ENCODE measurements at regions not wholly inside any gene's neighbourhood (a gene's known extent, or its start where the extent isn't known, plus 50 kb on each side); places are given as distances from the start of the nearest gene placed in this dataset.

GRCh38 chr9:129237164-129237611, 59.1 kb upstream of the IER5L start:
- ATAC-seq: peak; percentile 10 to 68
- peak in 2 of 3 donors; percentile 35 to 47 for DNase-seq

GRCh38 chr9:129236441-129237145, 58.5 kb upstream of the IER5L start:
- H3K4me1 ChIP-seq (ENCODE audit: control insufficient read depth, insufficient read depth, low read length): no peaks in the 10 kb centered on the region
- no peaks in the 10 kb centered on the region for H3K27me3 ChIP-seq (ENCODE audit: control insufficient read depth, insufficient read depth)
- DNase-seq: peak in 2 of 3 donors; percentile 7 to 30
- H3K4me3 ChIP-seq (ENCODE audit: low read length): no peak overlapping the region
- intact Hi-C loops (cut with DNase I): no loop called here
- H3K27ac ChIP-seq (ENCODE audit: low read length): no peak overlapping the region
- no peaks in the 10 kb centered on the region for H3K9me3 ChIP-seq (ENCODE audit: control insufficient read depth, low read length)
- WGBS: 70% methylated on average over 15 of the region's 15 CpGs
- ATAC-seq: peak in 1 of 2 donors; percentile 20

More at GRCh38 chr9:129237164-129237611, 59.1 kb upstream of the IER5L start:
- WGBS: 29% methylated on average over 13 of the region's 13 CpGs
- Histone ChIP-seq H3K27me3 (ENCODE audit: control insufficient read depth, insufficient read depth) (no peaks in the 10 kb centered on the region), H3K27ac (ENCODE audit: low read length) (no peak overlapping the region), H3K4me3 (ENCODE audit: low read length) (no peak overlapping the region), H3K4me1 (ENCODE audit: control insufficient read depth, insufficient read depth, low read length) (no peaks in the 10 kb centered on the region), H3K9me3 (ENCODE audit: control insufficient read depth, low read length) (no peaks in the 10 kb centered on the region)
- intact Hi-C loops (cut with DNase I): no loop called here

GRCh38 chr9:129235931-129236331, 57.9 kb upstream of the IER5L start:
- Histone ChIP-seq H3K9me3 (ENCODE audit: control insufficient read depth, low read length) (no peaks in the 10 kb centered on the region), H3K27me3 (ENCODE audit: control insufficient read depth, insufficient read depth) (no peaks in the 10 kb centered on the region), H3K27ac (ENCODE audit: low read length) (no peak overlapping the region), H3K4me3 (ENCODE audit: low read length) (no peak overlapping the region), H3K4me1 (ENCODE audit: control insufficient read depth, insufficient read depth, low read length) (no peaks in the 10 kb centered on the region)
- 80% methylated on average over 7 of the region's 7 CpGs for WGBS
- DNase-seq (peak in 2 of 3 donors; percentile 11 to 53), ATAC-seq (peak in 1 of 2 donors; percentile 10)
- intact Hi-C loops (cut with DNase I): no loop called here

- intact Hi-C loops (cut with DNase I): no loop called here
- WGBS: 93% methylated on average over 18 of the region's 18 CpGs
- no peaks in the 10 kb centered on the region for H3K9me3 ChIP-seq (ENCODE audit: control insufficient read depth, low read length)
- no peak overlapping the region for H3K4me3 ChIP-seq (ENCODE audit: low read length)
- ATAC-seq (no peak), DNase-seq (peak in 2 of 3 donors; percentile 11 to 31)
- no peaks in the 10 kb centered on the region for H3K27me3 ChIP-seq (ENCODE audit: control insufficient read depth, insufficient read depth)
- no peak overlapping the region for H3K27ac ChIP-seq (ENCODE audit: low read length)
- no peaks in the 10 kb centered on the region for H3K4me1 ChIP-seq (ENCODE audit: control insufficient read depth, insufficient read depth, low read length)
These were observed 57.2 kb upstream of the IER5L start for GRCh38 chr9:129235041-129235930.

GRCh38 chr9:129234491-129234890, 56.4 kb upstream of the IER5L start:
- intact Hi-C loops (cut with DNase I): no loop called here
- 72% methylated on average over 4 of the region's 4 CpGs for WGBS
- no peak overlapping the region for H3K27ac ChIP-seq (ENCODE audit: low read length)
- H3K9me3 ChIP-seq (ENCODE audit: control insufficient read depth, low read length): no peaks in the 10 kb centered on the region
- no peak overlapping the region for H3K4me3 ChIP-seq (ENCODE audit: low read length)
- ATAC-seq: no peak
- no peaks in the 10 kb centered on the region for H3K27me3 ChIP-seq (ENCODE audit: control insufficient read depth, insufficient read depth)
- H3K4me1 ChIP-seq (ENCODE audit: control insufficient read depth, insufficient read depth, low read length): no peaks in the 10 kb centered on the region
- DNase-seq: peak in 1 of 3 donors; percentile 5

GRCh38 chr9:129232839-129233591, 55.0 kb upstream of the IER5L start:
- intact Hi-C loops (cut with DNase I): no loop called here
- H3K9me3 ChIP-seq (ENCODE audit: control insufficient read depth, low read length): no peaks in the 10 kb centered on the region
- no peaks in the 10 kb centered on the region for H3K27me3 ChIP-seq (ENCODE audit: control insufficient read depth, insufficient read depth)
- no peak overlapping the region for H3K4me3 ChIP-seq (ENCODE audit: low read length)
- no peak overlapping the region for H3K27ac ChIP-seq (ENCODE audit: low read length)
- ATAC-seq (no peak), DNase-seq (peak in 1 of 3 donors; percentile 4)
- H3K4me1 ChIP-seq (ENCODE audit: control insufficient read depth, insufficient read depth, low read length): no peaks in the 10 kb centered on the region
- WGBS: 89% methylated on average over 1 of the region's 1 CpG

- Histone ChIP-seq H3K4me1 (ENCODE audit: control insufficient read depth, insufficient read depth, low read length) (no peaks in the 10 kb centered on the region), H3K27me3 (ENCODE audit: control insufficient read depth, insufficient read depth) (no peaks in the 10 kb centered on the region), H3K9me3 (ENCODE audit: control insufficient read depth, low read length) (no peaks in the 10 kb centered on the region), H3K4me3 (ENCODE audit: low read length) (no peak overlapping the region), H3K27ac (ENCODE audit: low read length) (no peak overlapping the region)
- intact Hi-C loops (cut with DNase I): no loop called here
- ATAC-seq (no peak), DNase-seq (peak in 1 of 3 donors; percentile 9)
- WGBS: 91% methylated on average over 9 of the region's 9 CpGs
These were observed 53.7 kb upstream of the IER5L start for GRCh38 chr9:129231759-129232158.

- Histone ChIP-seq H3K27me3 (ENCODE audit: control insufficient read depth, insufficient read depth) (no peaks in the 10 kb centered on the region), H3K9me3 (ENCODE audit: control insufficient read depth, low read length) (no peaks in the 10 kb centered on the region), H3K27ac (ENCODE audit: low read length) (no peak overlapping the region), H3K4me1 (ENCODE audit: control insufficient read depth, insufficient read depth, low read length) (no peaks in the 10 kb centered on the region), H3K4me3 (ENCODE audit: low read length) (no peak overlapping the region)
- peak in 1 of 3 donors; percentile 4 for DNase-seq
- no peak for ATAC-seq
- WGBS: 91% methylated on average over 25 of the region's 25 CpGs
- intact Hi-C loops (cut with DNase I): no loop called here
These were observed 53.1 kb upstream of the IER5L start for GRCh38 chr9:129231022-129231739.

- no peak overlapping the region for H3K27ac ChIP-seq (ENCODE audit: low read length)
- H3K9me3 ChIP-seq (ENCODE audit: control insufficient read depth, low read length): no peaks in the 10 kb centered on the region
- no peak overlapping the region for H3K4me3 ChIP-seq (ENCODE audit: low read length)
- intact Hi-C loops (cut with DNase I): no loop called here
- H3K4me1 ChIP-seq (ENCODE audit: control insufficient read depth, insufficient read depth, low read length): no peaks in the 10 kb centered on the region
- DNase-seq (no peak), ATAC-seq (no peak)
- WGBS: 92% methylated on average over 2 of the region's 2 CpGs
- no peaks in the 10 kb centered on the region for H3K27me3 ChIP-seq (ENCODE audit: control insufficient read depth, insufficient read depth)
These were observed 52.2 kb upstream of the IER5L start for GRCh38 chr9:129230302-129230701.

All from right cardiac atrium (tissue), 5 donors.